ENCODE measurements at regions not wholly inside any gene's neighbourhood (a gene's known extent, or its start where the extent isn't known, plus 50 kb on each side); places are given as distances from the start of the nearest gene placed in this dataset.

DNA sequence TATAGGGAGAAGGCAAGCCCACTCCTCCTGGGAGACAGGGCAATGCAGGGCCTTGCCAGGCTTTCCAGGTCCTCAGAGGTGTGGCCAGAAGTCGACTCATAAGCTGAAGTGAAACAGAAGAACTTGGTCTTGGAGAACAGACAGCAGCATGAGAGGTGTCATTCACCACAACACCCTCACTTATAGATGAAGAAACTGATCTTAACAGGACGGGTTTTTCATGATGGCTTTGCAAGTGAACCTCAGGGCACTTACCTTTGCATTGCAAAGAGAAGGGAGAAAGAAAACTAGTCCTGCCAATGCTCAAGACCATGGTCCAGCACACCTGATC, 198.8 kb downstream of the CYRIA start:
- TF ChIP-seq EP300 (IDR thresholded peaks at IDR 0.05) (no peak), POLR2A (IDR thresholded peaks at IDR 0.05) (no peak)
- TF ChIP-seq, protein P1, sequence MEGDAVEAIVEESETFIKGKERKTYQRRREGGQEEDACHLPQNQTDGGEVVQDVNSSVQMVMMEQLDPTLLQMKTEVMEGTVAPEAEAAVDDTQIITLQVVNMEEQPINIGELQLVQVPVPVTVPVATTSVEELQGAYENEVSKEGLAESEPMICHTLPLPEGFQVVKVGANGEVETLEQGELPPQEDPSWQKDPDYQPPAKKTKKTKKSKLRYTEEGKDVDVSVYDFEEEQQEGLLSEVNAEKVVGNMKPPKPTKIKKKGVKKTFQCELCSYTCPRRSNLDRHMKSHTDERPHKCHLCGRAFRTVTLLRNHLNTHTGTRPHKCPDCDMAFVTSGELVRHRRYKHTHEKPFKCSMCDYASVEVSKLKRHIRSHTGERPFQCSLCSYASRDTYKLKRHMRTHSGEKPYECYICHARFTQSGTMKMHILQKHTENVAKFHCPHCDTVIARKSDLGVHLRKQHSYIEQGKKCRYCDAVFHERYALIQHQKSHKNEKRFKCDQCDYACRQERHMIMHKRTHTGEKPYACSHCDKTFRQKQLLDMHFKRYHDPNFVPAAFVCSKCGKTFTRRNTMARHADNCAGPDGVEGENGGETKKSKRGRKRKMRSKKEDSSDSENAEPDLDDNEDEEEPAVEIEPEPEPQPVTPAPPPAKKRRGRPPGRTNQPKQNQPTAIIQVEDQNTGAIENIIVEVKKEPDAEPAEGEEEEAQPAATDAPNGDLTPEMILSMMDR (IDR thresholded peaks at IDR 0.05): no peak
